GM19043 (cell line): ENCODE measurements at regions not wholly inside any gene's neighbourhood (a gene's known extent, or its start where the extent isn't known, plus 50 kb on each side); places are given as distances from the start of the nearest gene placed in this dataset.
"Not testable (repeated sequence)": the region's sequence is repeated elsewhere in the genome, so short reads cannot be mapped to it uniquely, and the experiment has no call there.

ENCODE experiments used
- ATAC-seq: cut with Tn5 transposase; IDR thresholded peaks from one replicate; pipeline ENCODE4 v1.9.1; 2021; ENCODE audit warnings: low read depth; ENCODE audit not compliant: unreplicated experiment

- no peak for ATAC-seq
Measured at GRCh38 chr13:74554569-74555275, 420.5 kb upstream of the KLF12 start.

GRCh38 chr13:74550039-74550438 is 415.8 kb upstream of the KLF12 start:
- no peak for ATAC-seq

- not testable (repeated sequence) for ATAC-seq
Measured at GRCh38 chr13:74536649-74537048, 402.4 kb upstream of the KLF12 start.

- ATAC-seq: no peak
Measured at GRCh38 chr13:74533226-74533625, 399.0 kb upstream of the KLF12 start.

GRCh38 chr13:74530011-74530410 is 395.8 kb upstream of the KLF12 start:
- ATAC-seq: no peak

GRCh38 chr13:74528734-74529513 is 394.7 kb upstream of the KLF12 start:
- no peak for ATAC-seq

GRCh38 chr13:74523057-74523456 is 388.9 kb upstream of the KLF12 start:
- no peak for ATAC-seq

- no peak for ATAC-seq
Measured at GRCh38 chr13:74511523-74511922, 377.3 kb upstream of the KLF12 start.

- no peak for ATAC-seq
Measured at GRCh38 chr13:74487091-74487722, 353.0 kb upstream of the KLF12 start.

- ATAC-seq: no peak
Measured at GRCh38 chr13:74485757-74486156, 351.6 kb upstream of the KLF12 start.

- ATAC-seq: no peak
Measured at GRCh38 chr13:74479124-74479523, 344.9 kb upstream of the KLF12 start.

GRCh38 chr13:74476788-74477187 is 342.6 kb upstream of the KLF12 start:
- ATAC-seq: no peak

- no peak for ATAC-seq
Measured at GRCh38 chr13:74476365-74476764, 342.2 kb upstream of the KLF12 start.

- ATAC-seq: no peak
Measured at GRCh38 chr13:74466864-74467263, 332.7 kb upstream of the KLF12 start.

- no peak for ATAC-seq
Measured at GRCh38 chr13:74466020-74466419, 331.8 kb upstream of the KLF12 start.

- ATAC-seq: no peak
Measured at GRCh38 chr13:74465271-74465670, 331.1 kb upstream of the KLF12 start.

GRCh38 chr13:74464670-74465069 is 330.5 kb upstream of the KLF12 start:
- ATAC-seq: no peak

- ATAC-seq: no peak
Measured at GRCh38 chr13:74461011-74461410, 326.8 kb upstream of the KLF12 start.

- no peak for ATAC-seq
Measured at GRCh38 chr13:74452881-74453280, 318.7 kb upstream of the KLF12 start.

GRCh38 chr13:74452176-74452575 is 318.0 kb upstream of the KLF12 start:
- ATAC-seq: no peak

- ATAC-seq: no peak
Measured at GRCh38 chr13:74450964-74451363, 316.8 kb upstream of the KLF12 start.

- ATAC-seq: no peak
Measured at GRCh38 chr13:74450525-74450845, 316.3 kb upstream of the KLF12 start.
